SIG-M5 treated with dmso at 0.1 percent for 504 hours (cell line): ENCODE measurements at regions not wholly inside any gene's neighbourhood (a gene's known extent, or its start where the extent isn't known, plus 50 kb on each side); places are given as distances from the start of the nearest gene placed in this dataset.

Source experiments
- DNase-seq: peaks from one replicate; lab custom pipeline; 2025; ENCODE audit not compliant: unreplicated experiment; lab: John Stamatoyannopoulos, UW

DNA sequence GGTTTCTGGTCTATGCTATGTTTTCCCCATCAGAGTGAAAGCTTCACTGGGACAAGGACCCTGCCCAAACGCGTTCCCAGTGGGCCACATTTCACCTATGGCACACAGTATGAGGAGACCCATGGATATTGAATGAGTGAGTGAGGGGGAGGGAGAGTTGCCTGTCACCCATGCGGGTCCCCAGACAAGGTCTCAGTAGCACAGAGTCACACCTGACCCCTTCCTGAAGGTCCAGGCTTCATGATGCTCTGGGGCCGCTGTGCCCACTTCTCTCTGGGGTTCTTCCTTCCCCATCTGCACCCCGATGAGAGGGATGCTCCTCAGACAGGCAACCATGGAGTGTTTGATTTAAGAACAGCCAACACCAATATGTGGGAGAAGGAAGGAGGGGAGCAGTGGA, 72.3 kb upstream of the CSF3R start:
- no peak for DNase-seq

GRCh38 chr1:36554323-36554628, 71.6 kb upstream of the CSF3R start:
- DNase-seq, result no peak

- DNase-seq, result peak; percentile 43
These were observed 71.0 kb upstream of the CSF3R start for GRCh38 chr1:36553591-36554322.

DNA sequence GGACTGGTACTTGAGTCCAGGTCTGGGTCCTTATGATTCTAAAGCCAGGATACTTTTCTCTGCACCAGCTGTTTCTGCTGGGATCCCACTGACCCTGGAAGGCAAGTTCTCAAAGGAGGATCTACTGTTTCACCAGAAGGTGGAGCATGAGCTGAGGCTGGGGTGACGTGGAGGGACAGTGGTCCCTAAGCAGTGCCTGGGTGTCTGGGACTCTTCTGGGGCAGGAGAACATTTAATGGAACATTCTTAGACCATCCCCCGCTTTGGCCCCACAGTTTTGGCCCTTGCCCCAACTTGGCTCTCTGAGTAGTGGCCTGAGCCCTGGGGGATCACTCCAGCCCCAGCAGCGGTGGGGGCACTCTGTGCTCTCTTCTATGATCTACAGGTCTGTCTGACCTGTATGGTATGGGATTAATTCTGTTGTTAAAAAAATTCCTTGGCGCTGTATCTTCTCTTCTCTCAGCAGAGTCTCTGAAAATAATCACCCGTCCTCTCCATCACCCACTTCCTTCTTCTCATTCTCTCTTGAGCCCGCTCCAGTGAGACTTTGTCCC, 60.3 kb upstream of the CSF3R start:
- DNase-seq, result peak; percentile 11

DNA sequence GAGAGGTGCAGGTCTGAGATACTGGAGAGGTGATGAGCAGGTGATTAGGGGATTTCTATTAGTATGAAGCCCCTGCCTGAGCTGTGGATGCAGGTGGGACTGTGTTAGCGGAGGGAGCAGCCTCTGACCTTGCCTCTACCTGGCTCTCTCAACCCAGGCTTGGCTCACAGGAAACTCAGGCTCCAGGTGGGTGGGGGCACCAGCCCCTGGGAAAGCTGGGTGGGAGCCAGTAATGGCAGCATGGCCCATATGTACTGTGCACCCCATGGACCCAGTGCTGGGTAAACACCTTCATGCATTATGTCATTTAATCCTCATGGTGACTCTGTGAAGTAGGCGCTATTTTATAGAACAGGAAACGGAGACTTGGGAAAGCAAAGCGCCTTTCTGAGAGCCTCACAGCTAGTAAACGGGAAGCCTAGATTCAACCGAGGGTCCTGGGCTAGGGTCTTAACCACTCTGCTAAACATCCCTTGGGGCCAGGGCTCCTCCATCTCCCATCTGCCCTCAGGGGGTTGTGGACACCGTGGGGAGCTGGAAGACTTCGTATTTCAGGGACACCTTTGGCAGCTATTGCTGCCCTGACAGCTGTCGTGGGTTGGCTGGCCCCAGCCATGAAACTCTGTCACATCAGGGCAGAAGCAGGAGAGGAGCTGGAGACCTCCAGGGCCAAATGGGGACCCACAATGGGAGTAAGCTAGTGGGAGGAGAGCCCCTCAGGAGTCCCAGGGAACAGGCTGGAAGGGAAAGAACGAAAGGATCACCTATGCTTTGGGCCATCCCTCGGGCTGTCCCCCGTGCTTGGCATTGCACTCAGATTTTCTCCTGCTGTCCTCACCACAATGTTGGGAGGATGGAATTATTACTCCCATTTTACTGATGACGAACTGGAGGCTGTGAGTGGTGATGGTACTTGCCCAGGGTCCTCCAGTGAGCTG, 59.6 kb upstream of the CSF3R start:
- DNase-seq, result no peak

- DNase-seq, result no peak
These were observed 57.3 kb upstream of the CSF3R start for GRCh38 chr1:36540056-36540455.

- DNase-seq, result no peak
These were observed 56.8 kb upstream of the CSF3R start for GRCh38 chr1:36539526-36539925.

GRCh38 chr1:36537991-36538390, 55.3 kb upstream of the CSF3R start:
- DNase-seq, result no peak

GRCh38 chr1:36537190-36537768, 54.6 kb upstream of the CSF3R start:
- no peak for DNase-seq

DNA sequence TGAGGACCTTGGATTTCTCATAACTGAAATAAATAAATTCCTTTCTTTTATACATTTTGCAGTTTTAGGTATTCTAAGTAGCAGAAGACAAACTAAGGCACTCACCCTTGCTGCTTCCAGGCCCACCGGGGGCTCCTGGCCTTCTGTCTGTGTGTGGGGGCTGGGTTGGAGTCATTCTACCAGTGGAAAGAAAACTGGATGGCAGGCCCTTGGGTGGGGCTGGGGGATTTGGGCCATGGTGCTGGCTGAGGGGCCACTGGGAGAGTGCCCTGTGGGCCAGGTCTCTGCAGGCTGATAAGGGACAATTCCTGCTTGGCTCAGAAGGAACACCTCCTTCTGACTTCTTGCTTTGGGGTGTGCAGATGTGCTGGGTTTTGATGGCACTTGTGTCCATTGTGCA, 54.0 kb upstream of the CSF3R start:
- DNase-seq, result no peak

- DNase-seq, result no peak
These were observed 52.1 kb upstream of the CSF3R start for GRCh38 chr1:36534711-36535412.

- no peak for DNase-seq
These were observed 51.2 kb upstream of the CSF3R start for GRCh38 chr1:36533897-36534296.

DNA sequence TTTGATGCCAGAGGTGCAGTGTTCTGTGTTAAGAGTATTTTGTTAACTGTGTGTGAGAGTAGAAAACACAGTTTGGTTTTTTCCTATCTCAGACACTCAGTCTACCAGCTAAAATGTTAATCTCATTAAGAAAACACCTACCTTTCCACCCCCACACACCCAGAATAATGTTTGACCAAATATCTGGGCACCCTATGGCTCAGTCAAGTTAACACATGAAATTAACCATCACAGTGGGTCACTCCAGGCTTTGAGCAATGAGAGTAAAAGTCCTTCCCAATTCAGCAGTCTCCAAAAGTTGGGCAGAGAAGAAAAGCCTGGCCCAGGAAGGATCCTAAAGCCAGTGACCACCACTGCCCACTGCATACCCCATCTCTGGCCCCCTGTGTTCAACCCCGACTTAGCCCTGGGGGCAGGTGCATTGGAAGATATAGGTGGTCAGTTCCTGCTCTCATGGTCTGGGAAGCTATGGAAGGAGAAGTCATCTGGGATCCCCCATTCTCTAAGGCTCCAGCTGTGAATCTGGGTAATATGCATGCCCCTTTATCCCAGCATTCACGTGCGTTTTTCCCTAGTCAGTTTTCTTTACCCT, 50.2 kb upstream of the CSF3R start:
- no peak for DNase-seq
